ENCODE measurements at regions not wholly inside any gene's neighbourhood (a gene's known extent, or its start where the extent isn't known, plus 50 kb on each side); places are given as distances from the start of the nearest gene placed in this dataset.

- TF ChIP-seq CTCF (IDR thresholded peaks at IDR 0.05) (no peak), POLR2A (IDR thresholded peaks at IDR 0.05) (no peak)
These were observed 529.1 kb upstream of the TBX3 start for GRCh38 chr12:115213118-115213517.

Measured in lower leg skin (tissue), 3 donors.